Mesendoderm (in vitro differentiated cells): ENCODE measurements at regions not wholly inside any gene's neighbourhood (a gene's known extent, or its start where the extent isn't known, plus 50 kb on each side); places are given as distances from the start of the nearest gene placed in this dataset.

ENCODE experiments used
- DNase-seq: peaks from one replicate; pipeline ENCODE4 v3.0.0; 2013
- H2AK5ac ChIP-seq: 2 replicates; pipeline ENCODE4 v1.6.1; 2013; ENCODE audit warnings: low read length, inconsistent platforms
- H2BK120ac ChIP-seq: 2 replicates; pipeline ENCODE4 v1.6.1; 2013; ENCODE audit warnings: low read depth, mild to moderate bottlenecking, low read length, moderate library complexity, mixed read lengths
- H2BK15ac ChIP-seq: replicated peaks from 2 replicates; pipeline ENCODE4 v1.6.1; 2013; ENCODE audit warnings: low read depth, mild to moderate bottlenecking, moderate library complexity
- H2BK5ac ChIP-seq: 2 replicates; pipeline ENCODE4 v1.6.1; 2013; ENCODE audit warnings: low read length, inconsistent platforms
- H3K18ac ChIP-seq: 2 replicates; pipeline ENCODE4 v1.6.1; 2013; ENCODE audit warnings: mild to moderate bottlenecking, low read length, mixed read lengths
- H3K23ac ChIP-seq: one replicate; pipeline ENCODE4 v1.6.1; 2013; ENCODE audit warnings: low read length
- H3K27ac ChIP-seq: 2 replicates; pipeline ENCODE4 v1.5.1; 2013; ENCODE audit warnings: low read depth, mild to moderate bottlenecking, inconsistent platforms, low read length, moderate library complexity
- H3K27me3 ChIP-seq: 2 replicates; pipeline ENCODE4 v1.6.1; 2013; ENCODE audit warnings: low read length, control low read depth, mild to moderate bottlenecking, inconsistent platforms; ENCODE audit not compliant: insufficient read depth, poor library complexity
- H3K36me3 ChIP-seq: 2 replicates; pipeline ENCODE4 v1.6.1; 2013; ENCODE audit warnings: low read length, inconsistent platforms; ENCODE audit not compliant: control insufficient read depth, insufficient read depth
- H3K4ac ChIP-seq: one replicate; pipeline ENCODE4 v1.6.1; 2013; ENCODE audit warnings: low read depth, mild to moderate bottlenecking, low read length, moderate library complexity
- H3K4me1 ChIP-seq: 2 replicates; pipeline ENCODE4 v1.6.1; 2013; ENCODE audit warnings: low read depth, low read length, inconsistent platforms; ENCODE audit not compliant: control insufficient read depth
- H3K4me2 ChIP-seq: 2 replicates; pipeline ENCODE4 v1.6.1; 2013; ENCODE audit warnings: low read length
- H3K4me3 ChIP-seq: 2 replicates; pipeline ENCODE4 v1.5.1; 2013; ENCODE audit warnings: mild to moderate bottlenecking, low read length
- H3K56ac ChIP-seq: one replicate; pipeline ENCODE4 v1.6.1; 2013; ENCODE audit warnings: low read length
- H3K79me1 ChIP-seq: 2 replicates; pipeline ENCODE4 v1.6.1; 2013; ENCODE audit warnings: low read length, inconsistent platforms
- H3K79me2 ChIP-seq: 2 replicates; pipeline ENCODE4 v1.6.1; 2013; ENCODE audit warnings: mild to moderate bottlenecking, low read length; ENCODE audit not compliant: control insufficient read depth, insufficient read depth
- H3K9ac ChIP-seq: 2 replicates; pipeline ENCODE4 v1.6.1; 2013; ENCODE audit warnings: low read length, inconsistent platforms
- H4K5ac ChIP-seq: one replicate; pipeline ENCODE4 v1.6.1; 2013; ENCODE audit warnings: low read length
- H4K8ac ChIP-seq: one replicate; pipeline ENCODE4 v1.6.1; 2013; ENCODE audit warnings: low read depth, mild to moderate bottlenecking, control low read depth, low read length, moderate library complexity
- WGBS: extraction: QIAGEN DNeasy Blood & Tissue Kit; methylation state at CpG from one replicate; pipeline ENCODE4 v1.1.7; 2013; ENCODE audit warnings: low lambda C conversion rate, missing lambda C conversion rate; ENCODE audit not compliant: insufficient coverage; ENCODE audit errors: extremely low coverage; 5-methylcytosine and 5-hydroxymethylcytosine counted together

GRCh38 chr9:109976303-109976702, 196.3 kb downstream of the PALM2AKAP2 start:
- H4K5ac ChIP-seq = no peak overlapping the region
- no peaks in the 10 kb centered on the region for H3K4me1 ChIP-seq
- no peak overlapping the region for H2BK120ac ChIP-seq
- no peak overlapping the region for H3K23ac ChIP-seq
- no peak overlapping the region for H2AK5ac ChIP-seq
- H2BK15ac ChIP-seq = no peak overlapping the region
- DNase-seq = no peak
- H4K8ac ChIP-seq = no peak overlapping the region
- no peaks in the 10 kb centered on the region for H3K79me1 ChIP-seq
- H3K4me2 ChIP-seq = no peak overlapping the region
- no peak overlapping the region for H3K9ac ChIP-seq
- H3K79me2 ChIP-seq = no peaks in the 10 kb centered on the region
- no peaks in the 10 kb centered on the region for H3K27me3 ChIP-seq
- no peak overlapping the region for H3K27ac ChIP-seq
- no peaks in the 10 kb centered on the region for H3K36me3 ChIP-seq
- H2BK5ac ChIP-seq = no peak overlapping the region
- no peak overlapping the region for H3K4ac ChIP-seq
- no peak overlapping the region for H3K18ac ChIP-seq
- no peak overlapping the region for H3K4me3 ChIP-seq
- no peak overlapping the region for H3K56ac ChIP-seq

DNA sequence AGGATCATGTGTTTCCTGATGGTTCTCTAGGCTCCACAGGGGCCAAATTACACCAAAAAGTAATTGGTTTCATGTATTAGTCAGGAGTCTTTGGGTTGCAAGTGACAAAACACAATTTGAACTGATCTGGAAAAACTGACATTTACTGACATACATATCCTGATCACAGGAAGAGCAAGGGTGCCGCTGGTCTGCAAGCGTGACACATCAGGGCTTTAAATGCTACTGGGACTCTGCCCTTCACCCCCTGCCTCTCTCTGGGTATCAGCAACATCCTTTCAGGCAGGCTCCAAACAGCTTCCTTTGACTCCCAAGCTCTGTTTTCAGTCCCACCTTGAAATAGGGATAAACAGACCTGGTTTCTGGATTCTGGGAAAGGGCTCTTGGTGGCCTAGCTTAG, 197.5 kb downstream of the PALM2AKAP2 start:
- WGBS = no CpG with 5 or more reads among the region's 2 CpGs
- no peak for DNase-seq

GRCh38 chr9:109981091-109981490, 201.1 kb downstream of the PALM2AKAP2 start:
- no peak overlapping the region for H2BK15ac ChIP-seq
- H3K23ac ChIP-seq = no peak overlapping the region
- H3K4me2 ChIP-seq = no peak overlapping the region
- H3K27ac ChIP-seq = no peak overlapping the region
- no peak overlapping the region for H2BK5ac ChIP-seq
- H3K27me3 ChIP-seq = no peaks in the 10 kb centered on the region
- no peak overlapping the region for H2BK120ac ChIP-seq
- no peak overlapping the region for H2AK5ac ChIP-seq
- H3K18ac ChIP-seq = no peak overlapping the region
- no peaks in the 10 kb centered on the region for H3K4me1 ChIP-seq
- H3K4ac ChIP-seq = no peak overlapping the region
- no peak overlapping the region for H3K4me3 ChIP-seq
- WGBS = no CpG with 5 or more reads among the region's 1 CpG
- DNase-seq = no peak
- no peaks in the 10 kb centered on the region for H3K36me3 ChIP-seq
- no peaks in the 10 kb centered on the region for H3K79me1 ChIP-seq
- H3K56ac ChIP-seq = no peak overlapping the region
- no peak overlapping the region for H3K9ac ChIP-seq
- no peak overlapping the region for H4K8ac ChIP-seq
- no peak overlapping the region for H4K5ac ChIP-seq
- H3K79me2 ChIP-seq = no peaks in the 10 kb centered on the region

More for the DNA sequence above, 197.5 kb downstream of the PALM2AKAP2 start:
- H3K79me2 ChIP-seq = no peaks in the 10 kb centered on the region
- H3K36me3 ChIP-seq = no peaks in the 10 kb centered on the region
- no peak overlapping the region for H3K27ac ChIP-seq
- no peaks in the 10 kb centered on the region for H3K79me1 ChIP-seq
- H3K56ac ChIP-seq = no peak overlapping the region
- H3K18ac ChIP-seq = no peak overlapping the region
- no peaks in the 10 kb centered on the region for H3K27me3 ChIP-seq
- no peak overlapping the region for H2BK15ac ChIP-seq
- no peak overlapping the region for H3K9ac ChIP-seq
- no peak overlapping the region for H2BK5ac ChIP-seq
- no peak overlapping the region for H4K5ac ChIP-seq
- H3K23ac ChIP-seq = no peak overlapping the region
- no peak overlapping the region for H2AK5ac ChIP-seq
- no peak overlapping the region for H3K4me3 ChIP-seq
- no peak overlapping the region for H3K4me2 ChIP-seq
- no peak overlapping the region for H4K8ac ChIP-seq
- no peaks in the 10 kb centered on the region for H3K4me1 ChIP-seq
- H2BK120ac ChIP-seq = no peak overlapping the region
- H3K4ac ChIP-seq = no peak overlapping the region

GRCh38 chr9:109986521-109986991, 206.6 kb downstream of the PALM2AKAP2 start:
- H3K36me3 ChIP-seq = no peaks in the 10 kb centered on the region
- no CpG with 5 or more reads among the region's 1 CpG for WGBS
- no peaks in the 10 kb centered on the region for H3K27me3 ChIP-seq
- no peak overlapping the region for H3K4me3 ChIP-seq
- H4K5ac ChIP-seq = no peak overlapping the region
- no peak overlapping the region for H2BK120ac ChIP-seq
- H2BK15ac ChIP-seq = no peak overlapping the region
- no peak overlapping the region for H3K9ac ChIP-seq
- H3K27ac ChIP-seq = no peak overlapping the region
- no peak overlapping the region for H3K56ac ChIP-seq
- H4K8ac ChIP-seq = no peak overlapping the region
- no peaks in the 10 kb centered on the region for H3K4me1 ChIP-seq
- H3K4ac ChIP-seq = no peak overlapping the region
- no peak overlapping the region for H2BK5ac ChIP-seq
- no peak overlapping the region for H2AK5ac ChIP-seq
- H3K23ac ChIP-seq = no peak overlapping the region
- no peaks in the 10 kb centered on the region for H3K79me1 ChIP-seq
- DNase-seq = no peak
- no peak overlapping the region for H3K18ac ChIP-seq
- no peak overlapping the region for H3K4me2 ChIP-seq
- H3K79me2 ChIP-seq = no peaks in the 10 kb centered on the region

DNA sequence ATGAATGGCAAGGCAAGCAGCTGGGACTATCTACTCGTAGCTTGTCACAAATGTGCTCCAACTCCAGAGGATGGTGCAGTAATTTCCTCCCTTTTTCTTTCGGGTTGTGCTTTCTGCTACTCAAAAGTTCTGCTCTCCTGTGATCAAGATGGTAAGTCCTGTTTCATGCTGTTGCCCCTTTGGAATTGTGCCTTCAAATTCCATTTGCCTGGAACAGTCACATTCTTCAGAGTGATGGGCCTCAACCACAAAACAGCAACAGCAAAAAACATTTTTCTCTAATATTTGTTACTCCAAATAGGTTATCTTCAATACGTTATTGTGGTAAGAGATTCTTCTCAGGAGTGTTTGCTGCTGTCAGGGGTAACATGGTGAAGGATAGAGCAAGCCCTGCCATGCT, 209.3 kb downstream of the PALM2AKAP2 start:
- H3K4me3 ChIP-seq = no peak overlapping the region
- no peak overlapping the region for H3K56ac ChIP-seq
- no peaks in the 10 kb centered on the region for H3K4me1 ChIP-seq
- H4K8ac ChIP-seq = no peak overlapping the region
- H2BK15ac ChIP-seq = no peak overlapping the region
- H4K5ac ChIP-seq = no peak overlapping the region
- no peak overlapping the region for H3K27ac ChIP-seq
- no peak overlapping the region for H3K18ac ChIP-seq
- H3K79me2 ChIP-seq = no peaks in the 10 kb centered on the region
- no peak overlapping the region for H3K4me2 ChIP-seq
- DNase-seq = no peak
- no peak overlapping the region for H3K23ac ChIP-seq
- no peak overlapping the region for H2BK5ac ChIP-seq
- H2AK5ac ChIP-seq = no peak overlapping the region
- H2BK120ac ChIP-seq = no peak overlapping the region
- no peak overlapping the region for H3K4ac ChIP-seq
- H3K27me3 ChIP-seq = no peaks in the 10 kb centered on the region
- no peaks in the 10 kb centered on the region for H3K79me1 ChIP-seq
- no peaks in the 10 kb centered on the region for H3K36me3 ChIP-seq
- H3K9ac ChIP-seq = no peak overlapping the region
- no CpG with 5 or more reads among the region's 3 CpGs for WGBS

GRCh38 chr9:109990541-109990940, 210.5 kb downstream of the PALM2AKAP2 start:
- Histone ChIP-seq H3K27me3 (no peaks in the 10 kb centered on the region), H3K79me2 (no peaks in the 10 kb centered on the region), H3K9ac (no peak overlapping the region), H3K4ac (no peak overlapping the region), H2BK5ac (no peak overlapping the region), H2BK15ac (no peak overlapping the region), H3K4me2 (no peak overlapping the region), H3K4me3 (no peak overlapping the region), H3K79me1 (no peaks in the 10 kb centered on the region), H4K8ac (no peak overlapping the region), H3K56ac (no peak overlapping the region), H3K4me1 (no peaks in the 10 kb centered on the region), H3K23ac (no peak overlapping the region), H4K5ac (no peak overlapping the region), H3K18ac (no peak overlapping the region), H3K27ac (no peak overlapping the region), H2BK120ac (no peak overlapping the region), H3K36me3 (no peaks in the 10 kb centered on the region), H2AK5ac (no peak overlapping the region)
- no CpG with 5 or more reads among the region's 4 CpGs for WGBS
- no peak for DNase-seq
